OCI-LY1 (cell line): ENCODE measurements at regions not wholly inside any gene's neighbourhood (a gene's known extent, or its start where the extent isn't known, plus 50 kb on each side); places are given as distances from the start of the nearest gene placed in this dataset.

Experiments
- H2AFZ ChIP-seq: fragments of 200-600 bp; sonication (generic), shearing (Covaris generic); 2 replicates; pipeline ENCODE4 v1.6.0; 2014; ENCODE audit warnings: antibody characterized with exemption, mild to moderate bottlenecking, low read length
- H3F3A ChIP-seq: fragments of 200-600 bp; sonication (generic), shearing (Covaris generic); 2 replicates; pipeline ENCODE4 v1.6.0; 2014; ENCODE audit warnings: mild to moderate bottlenecking, antibody characterized with exemption, low read length, moderate library complexity; ENCODE audit not compliant: insufficient read depth
- H3K27ac ChIP-seq: fragments of 200-600 bp; sonication (generic); 2 replicates; pipeline ENCODE4 v1.5.1; 2014; ENCODE audit warnings: low read length, mixed run types, mild to moderate bottlenecking, low read depth; ENCODE audit not compliant: poor library complexity, severe bottlenecking
- H3K27me3 ChIP-seq: fragments of 200-600 bp; sonication (generic); 2 replicates; pipeline ENCODE4 v1.6.0; 2014; ENCODE audit warnings: antibody characterized with exemption, mild to moderate bottlenecking, low read length, moderate library complexity; ENCODE audit not compliant: insufficient read depth
- H3K36me3 ChIP-seq: fragments of 200-600 bp; sonication (generic); 2 replicates; pipeline ENCODE4 v1.6.1; 2014; ENCODE audit warnings: mild to moderate bottlenecking, antibody characterized with exemption, low read length, moderate library complexity, mixed read lengths; ENCODE audit not compliant: insufficient read depth
- H3K4me1 ChIP-seq: fragments of 200-600 bp; sonication (generic); 2 replicates; pipeline ENCODE4 v1.5.1; 2014; ENCODE audit warnings: mild to moderate bottlenecking, low read length, moderate library complexity; ENCODE audit not compliant: insufficient read depth, severe bottlenecking
- H3K4me2 ChIP-seq: fragments of 200-600 bp; sonication (generic), shearing (Covaris generic); 2 replicates; pipeline ENCODE4 v1.6.1; 2014; ENCODE audit warnings: low read length
- H3K4me3 ChIP-seq: fragments of 200-600 bp; sonication (generic); 2 replicates; pipeline ENCODE4 v1.5.1; 2014; ENCODE audit warnings: low read length, low read depth, mild to moderate bottlenecking, mixed read lengths; ENCODE audit not compliant: poor library complexity, severe bottlenecking
- H3K79me2 ChIP-seq: fragments of 200-600 bp; shearing (Covaris generic); 2 replicates; pipeline ENCODE4 v1.6.1; 2016; ENCODE audit warnings: mixed run types, low read length, mixed read lengths; ENCODE audit not compliant: insufficient read depth
- H3K9ac ChIP-seq: fragments of 200-600 bp; sonication (generic), shearing (Covaris generic); 2 replicates; pipeline ENCODE4 v1.6.1; 2014; ENCODE audit warnings: mild to moderate bottlenecking, low read length, mixed read lengths
- H3K9me2 ChIP-seq: fragments of 200-600 bp; sonication (generic), shearing (Covaris generic); 2 replicates; pipeline ENCODE4 v1.6.1; 2014; ENCODE audit warnings: low read depth, mild to moderate bottlenecking, low read length, mixed read lengths
- H3K9me3 ChIP-seq: fragments of 200-600 bp; shearing (Covaris generic); 2 replicates; pipeline ENCODE4 v1.6.1; 2014; ENCODE audit warnings: low read length, mixed read lengths
- H4K20me1 ChIP-seq: fragments of 200-600 bp; sonication (generic), shearing (Covaris generic); 2 replicates; pipeline ENCODE4 v1.6.0; 2016; ENCODE audit warnings: mild to moderate bottlenecking, low read length; ENCODE audit not compliant: insufficient read depth
- EZH2 ChIP-seq: fragments of 200-600 bp; sonication (generic), shearing (Covaris generic); IDR thresholded peaks from 2 replicates; pipeline ENCODE4 v1.8.0; 2017; ENCODE audit warnings: borderline replicate concordance, mixed run types, mild to moderate bottlenecking, antibody characterized with exemption, low read length, moderate library complexity, mixed read lengths
- TF ChIP-seq, protein P1 (sequence below): fragments of 200-600 bp; sonication (generic), shearing (Covaris generic); IDR thresholded peaks from 2 replicates; pipeline ENCODE4 v1.5.1; 2017; ENCODE audit warnings: mild to moderate bottlenecking, antibody characterized with exemption, low read length, moderate library complexity, mixed read lengths

DNA sequence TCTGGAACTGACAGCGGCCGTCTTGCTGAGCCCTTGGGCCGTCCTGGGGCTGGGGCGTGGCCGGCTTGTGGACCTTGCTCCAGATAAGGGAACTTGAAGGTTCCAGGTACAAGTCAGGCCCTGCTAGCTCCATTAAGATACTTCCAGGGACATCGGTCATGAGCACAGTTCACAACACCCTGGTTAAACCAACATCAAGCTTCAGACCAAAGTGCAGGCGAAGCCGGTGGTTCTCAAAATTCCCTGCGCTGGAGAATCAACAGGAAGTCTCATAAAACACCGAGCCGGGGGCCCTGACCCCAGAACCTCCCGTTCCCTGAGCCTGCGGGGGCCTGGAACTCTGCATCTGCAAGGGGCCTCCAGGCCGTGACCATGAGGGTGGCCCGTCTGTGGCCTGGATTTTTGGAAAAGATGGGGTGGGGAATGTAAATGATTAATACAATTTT is 1043.8 kb downstream of the BRD1 start:
- H2AFZ ChIP-seq: no peak overlapping the region
- no peaks in the 10 kb centered on the region for H3K36me3 ChIP-seq
- no peak overlapping the region for H3K4me2 ChIP-seq
- no peaks in the 10 kb centered on the region for H4K20me1 ChIP-seq
- H3K4me1 ChIP-seq: no peaks in the 10 kb centered on the region
- no peak overlapping the region for H3K9ac ChIP-seq
- H3K9me3 ChIP-seq: no peaks in the 10 kb centered on the region
- H3K27ac ChIP-seq: no peak overlapping the region
- H3K9me2 ChIP-seq: no peaks in the 10 kb centered on the region
- H3K79me2 ChIP-seq: no peaks in the 10 kb centered on the region
- TF ChIP-seq, protein P1, sequence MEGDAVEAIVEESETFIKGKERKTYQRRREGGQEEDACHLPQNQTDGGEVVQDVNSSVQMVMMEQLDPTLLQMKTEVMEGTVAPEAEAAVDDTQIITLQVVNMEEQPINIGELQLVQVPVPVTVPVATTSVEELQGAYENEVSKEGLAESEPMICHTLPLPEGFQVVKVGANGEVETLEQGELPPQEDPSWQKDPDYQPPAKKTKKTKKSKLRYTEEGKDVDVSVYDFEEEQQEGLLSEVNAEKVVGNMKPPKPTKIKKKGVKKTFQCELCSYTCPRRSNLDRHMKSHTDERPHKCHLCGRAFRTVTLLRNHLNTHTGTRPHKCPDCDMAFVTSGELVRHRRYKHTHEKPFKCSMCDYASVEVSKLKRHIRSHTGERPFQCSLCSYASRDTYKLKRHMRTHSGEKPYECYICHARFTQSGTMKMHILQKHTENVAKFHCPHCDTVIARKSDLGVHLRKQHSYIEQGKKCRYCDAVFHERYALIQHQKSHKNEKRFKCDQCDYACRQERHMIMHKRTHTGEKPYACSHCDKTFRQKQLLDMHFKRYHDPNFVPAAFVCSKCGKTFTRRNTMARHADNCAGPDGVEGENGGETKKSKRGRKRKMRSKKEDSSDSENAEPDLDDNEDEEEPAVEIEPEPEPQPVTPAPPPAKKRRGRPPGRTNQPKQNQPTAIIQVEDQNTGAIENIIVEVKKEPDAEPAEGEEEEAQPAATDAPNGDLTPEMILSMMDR: no peak
- no peak for TF ChIP-seq EZH2
- no peak overlapping the region for H3K4me3 ChIP-seq
- no peaks in the 10 kb centered on the region for H3F3A ChIP-seq
- no peaks in the 10 kb centered on the region for H3K27me3 ChIP-seq

GRCh38 chr22:48782811-48783511 is 1044.7 kb downstream of the BRD1 start:
- Histone ChIP-seq H3K9me3 (no peaks in the 10 kb centered on the region), H3K4me1 (no peaks in the 10 kb centered on the region), H3K9me2 (no peaks in the 10 kb centered on the region), H3K4me3 (no peak overlapping the region), H3K36me3 (no peaks in the 10 kb centered on the region), H3K27me3 (no peaks in the 10 kb centered on the region), H3K79me2 (no peaks in the 10 kb centered on the region), H3K9ac (no peak overlapping the region), H3K27ac (no peak overlapping the region), H2AFZ (no peak overlapping the region), H4K20me1 (no peaks in the 10 kb centered on the region), H3F3A (no peaks in the 10 kb centered on the region), H3K4me2 (no peak overlapping the region)
- TF ChIP-seq EZH2: no peak
- TF ChIP-seq, protein P1: peak; percentile 53

DNA sequence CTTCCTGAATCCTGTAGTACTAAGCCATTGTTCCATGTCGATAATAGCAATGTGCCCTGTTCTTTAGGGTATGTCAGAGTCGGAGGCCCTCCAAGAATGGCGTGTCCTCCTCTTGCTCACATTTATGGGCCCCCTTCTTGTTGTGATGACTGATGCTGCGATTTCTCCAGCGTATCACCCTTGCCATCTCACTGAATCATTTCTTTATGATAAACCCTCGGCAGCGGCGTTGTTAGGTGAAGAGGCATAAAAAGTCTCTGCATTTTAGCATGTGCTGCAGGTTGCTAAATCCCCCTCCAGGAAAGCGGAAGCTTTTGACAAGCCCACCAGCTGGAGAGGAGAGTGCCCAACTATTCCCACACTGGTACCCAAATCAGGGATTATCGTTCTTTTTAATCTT is 1045.3 kb downstream of the BRD1 start:
- no peaks in the 10 kb centered on the region for H3K79me2 ChIP-seq
- H3K4me1 ChIP-seq: no peaks in the 10 kb centered on the region
- H3K4me2 ChIP-seq: no peak overlapping the region
- no peaks in the 10 kb centered on the region for H3K9me3 ChIP-seq
- TF ChIP-seq, protein P1: no peak
- TF ChIP-seq EZH2: no peak
- no peaks in the 10 kb centered on the region for H3K9me2 ChIP-seq
- H3K27ac ChIP-seq: no peak overlapping the region
- H3K4me3 ChIP-seq: no peak overlapping the region
- no peaks in the 10 kb centered on the region for H4K20me1 ChIP-seq
- no peaks in the 10 kb centered on the region; the same call in 1 of the 2 replicates for H3K36me3 ChIP-seq
- H2AFZ ChIP-seq: no peak overlapping the region
- no peak overlapping the region for H3K9ac ChIP-seq
- no peaks in the 10 kb centered on the region for H3K27me3 ChIP-seq
- no peaks in the 10 kb centered on the region for H3F3A ChIP-seq
